ENCODE measurements at regions not wholly inside any gene's neighbourhood (a gene's known extent, or its start where the extent isn't known, plus 50 kb on each side); places are given as distances from the start of the nearest gene placed in this dataset.
"Not testable (repeated sequence)": the region's sequence is repeated elsewhere in the genome, so short reads cannot be mapped to it uniquely, and the experiment has no call there.

DNA sequence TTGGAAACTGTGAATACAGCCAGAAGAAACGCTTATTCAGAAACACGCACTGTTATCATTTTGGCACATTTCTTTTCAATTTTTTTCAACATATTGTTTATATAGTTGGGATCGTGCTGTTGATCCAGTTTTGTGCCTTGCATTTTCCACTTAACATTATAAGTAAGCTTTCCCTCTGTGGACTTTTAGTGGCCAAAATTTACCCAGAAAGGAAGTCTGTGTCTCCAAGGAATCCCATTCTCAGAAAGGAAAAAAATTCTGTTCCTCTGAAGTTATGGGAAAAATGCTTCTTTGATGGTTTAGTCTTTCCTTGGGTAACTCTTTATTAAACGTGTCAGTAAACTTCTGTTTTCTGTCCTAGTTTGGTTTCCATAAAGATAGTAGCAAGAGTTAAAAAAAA, 280.0 kb downstream of the REEP3 start:
- 87% methylated on average over 4 of the region's 4 CpGs for WGBS
- no peak for DNase-seq (ENCODE audit: low read depth in 6 of 9, low spot score in 9 of 9)
- Histone ChIP-seq H3K9me3 (ENCODE audit: control insufficient read depth in 2 of 2, insufficient read depth in 1 of 2, low read length in 1 of 2) (no peaks in the 10 kb centered on the region), H3K36me3 (ENCODE audit: control insufficient read depth in 2 of 2, insufficient read depth in 2 of 2, low read length in 1 of 2) (no peaks in the 10 kb centered on the region), H3K4me3 (ENCODE audit: low read length in 2 of 2) (no peak overlapping the region), H3K27me3 (ENCODE audit: control insufficient read depth in 2 of 2, insufficient read depth in 1 of 2, low read length in 1 of 2) (no peaks in the 10 kb centered on the region), H3K4me1 (ENCODE audit: control insufficient read depth in 2 of 2, insufficient read depth in 2 of 2, low read length in 2 of 2) (no peaks in the 10 kb centered on the region), H3K27ac (ENCODE audit: low read depth in 1 of 2, low read length in 1 of 2) (no peak overlapping the region)

GRCh38 chr10:63806330-63806729, 285.1 kb downstream of the REEP3 start:
- Histone ChIP-seq H3K27me3 (ENCODE audit: control insufficient read depth in 2 of 2, insufficient read depth in 1 of 2, low read length in 1 of 2) (no peaks in the 10 kb centered on the region), H3K4me3 (ENCODE audit: low read length in 2 of 2) (no peak overlapping the region), H3K4me1 (ENCODE audit: control insufficient read depth in 2 of 2, insufficient read depth in 2 of 2, low read length in 2 of 2) (no peaks in the 10 kb centered on the region), H3K27ac (ENCODE audit: low read depth in 1 of 2, low read length in 1 of 2) (no peak overlapping the region), H3K9me3 (ENCODE audit: control insufficient read depth in 2 of 2, insufficient read depth in 1 of 2, low read length in 1 of 2) (no peaks in the 10 kb centered on the region), H3K36me3 (ENCODE audit: control insufficient read depth in 2 of 2, insufficient read depth in 2 of 2, low read length in 1 of 2) (no peaks in the 10 kb centered on the region)
- 44% methylated on average over 2 of the region's 2 CpGs for WGBS
- DNase-seq (ENCODE audit: low read depth in 6 of 9, low spot score in 9 of 9) = no peak

GRCh38 chr10:63812501-63812900, 291.3 kb downstream of the REEP3 start:
- Histone ChIP-seq H3K27ac (ENCODE audit: low read depth in 1 of 2, low read length in 1 of 2) (no peak overlapping the region), H3K9me3 (ENCODE audit: control insufficient read depth in 2 of 2, insufficient read depth in 1 of 2, low read length in 1 of 2) (peaks cover 0 to 5% of the 10 kb centered on the region in 2 donors), H3K4me3 (ENCODE audit: low read length in 2 of 2) (no peak overlapping the region), H3K27me3 (ENCODE audit: control insufficient read depth in 2 of 2, insufficient read depth in 1 of 2, low read length in 1 of 2) (no peaks in the 10 kb centered on the region), H3K36me3 (ENCODE audit: control insufficient read depth in 2 of 2, insufficient read depth in 2 of 2, low read length in 1 of 2) (no peaks in the 10 kb centered on the region), H3K4me1 (ENCODE audit: control insufficient read depth in 2 of 2, insufficient read depth in 2 of 2, low read length in 2 of 2) (no peaks in the 10 kb centered on the region)
- no peak for DNase-seq (ENCODE audit: low read depth in 6 of 9, low spot score in 9 of 9)
- WGBS = 44% methylated on average over 2 of the region's 2 CpGs

GRCh38 chr10:63819753-63820329, 298.6 kb downstream of the REEP3 start:
- DNase-seq (ENCODE audit: low read depth in 6 of 9, low spot score in 9 of 9) = peak in 4 of 9 donors; percentile 9 to 15 (median 10)
- Histone ChIP-seq H3K4me1 (ENCODE audit: control insufficient read depth in 2 of 2, insufficient read depth in 2 of 2, low read length in 2 of 2) (no peaks in the 10 kb centered on the region), H3K36me3 (ENCODE audit: control insufficient read depth in 2 of 2, insufficient read depth in 2 of 2, low read length in 1 of 2) (no peaks in the 10 kb centered on the region), H3K4me3 (ENCODE audit: low read length in 2 of 2) (no peak overlapping the region), H3K27ac (ENCODE audit: low read depth in 1 of 2, low read length in 1 of 2) (no peak overlapping the region), H3K9me3 (ENCODE audit: control insufficient read depth in 2 of 2, insufficient read depth in 1 of 2, low read length in 1 of 2) (peaks cover 0 to 5% of the 10 kb centered on the region in 2 donors), H3K27me3 (ENCODE audit: control insufficient read depth in 2 of 2, insufficient read depth in 1 of 2, low read length in 1 of 2) (no peaks in the 10 kb centered on the region)
- 4% methylated on average over 3 of the region's 3 CpGs for WGBS

GRCh38 chr10:63822496-63822895, 301.3 kb downstream of the REEP3 start:
- Histone ChIP-seq H3K27ac (ENCODE audit: low read depth in 1 of 2, low read length in 1 of 2) (no peak overlapping the region), H3K27me3 (ENCODE audit: control insufficient read depth in 2 of 2, insufficient read depth in 1 of 2, low read length in 1 of 2) (no peaks in the 10 kb centered on the region), H3K36me3 (ENCODE audit: control insufficient read depth in 2 of 2, insufficient read depth in 2 of 2, low read length in 1 of 2) (no peaks in the 10 kb centered on the region), H3K4me3 (ENCODE audit: low read length in 2 of 2) (no peak overlapping the region), H3K9me3 (ENCODE audit: control insufficient read depth in 2 of 2, insufficient read depth in 1 of 2, low read length in 1 of 2) (no peaks in the 10 kb centered on the region), H3K4me1 (ENCODE audit: control insufficient read depth in 2 of 2, insufficient read depth in 2 of 2, low read length in 2 of 2) (no peaks in the 10 kb centered on the region)
- WGBS = 80% methylated on average over 5 of the region's 5 CpGs
- no peak for DNase-seq (ENCODE audit: low read depth in 6 of 9, low spot score in 9 of 9)

DNA sequence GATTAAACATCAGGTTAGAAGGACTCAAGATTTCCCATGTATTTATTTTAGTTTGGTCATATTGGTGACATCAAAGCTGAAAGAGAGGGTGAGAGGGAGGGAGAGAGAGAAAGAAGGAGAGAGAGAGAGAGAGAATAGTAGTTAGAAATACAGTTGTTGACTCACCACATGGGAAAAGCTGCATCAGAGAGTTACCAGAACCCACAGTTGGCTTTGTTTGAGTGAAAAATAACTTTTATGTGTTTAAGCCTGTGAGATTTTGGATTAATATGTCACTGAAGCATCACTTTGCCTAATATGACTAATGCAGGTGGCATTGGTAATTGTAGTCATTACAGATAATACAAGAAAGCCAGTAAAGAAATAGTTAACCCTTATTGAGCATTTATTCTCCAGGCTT, 303.9 kb downstream of the REEP3 start:
- Histone ChIP-seq H3K9me3 (ENCODE audit: control insufficient read depth in 2 of 2, insufficient read depth in 1 of 2, low read length in 1 of 2) (no peaks in the 10 kb centered on the region), H3K4me1 (ENCODE audit: control insufficient read depth in 2 of 2, insufficient read depth in 2 of 2, low read length in 2 of 2) (no peaks in the 10 kb centered on the region), H3K27ac (ENCODE audit: low read depth in 1 of 2, low read length in 1 of 2) (no peak overlapping the region), H3K4me3 (ENCODE audit: low read length in 2 of 2) (no peak overlapping the region), H3K36me3 (ENCODE audit: control insufficient read depth in 2 of 2, insufficient read depth in 2 of 2, low read length in 1 of 2) (no peaks in the 10 kb centered on the region), H3K27me3 (ENCODE audit: control insufficient read depth in 2 of 2, insufficient read depth in 1 of 2, low read length in 1 of 2) (no peaks in the 10 kb centered on the region)
- DNase-seq (ENCODE audit: low read depth in 6 of 9, low spot score in 9 of 9) = no peak

DNA sequence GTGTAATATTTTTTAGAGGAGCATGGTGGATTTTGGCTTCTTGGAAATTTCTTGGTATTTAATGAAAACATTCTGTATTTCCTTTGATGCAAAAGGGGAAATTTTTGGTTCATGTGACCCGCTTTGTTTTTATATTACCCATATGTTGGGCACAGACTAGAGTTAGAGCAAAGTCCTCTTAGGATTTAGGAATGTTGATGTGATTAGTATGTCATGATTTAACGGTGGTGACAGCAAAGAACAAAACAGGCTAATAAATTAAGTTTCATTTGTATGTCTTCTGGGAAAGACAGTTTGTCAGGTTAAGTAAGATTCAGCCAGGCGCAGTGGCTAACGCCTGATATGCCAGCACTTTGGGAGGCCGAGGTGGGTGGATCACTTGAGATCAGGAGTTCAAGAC, 304.6 kb downstream of the REEP3 start:
- WGBS = 96% methylated on average over 5 of the region's 5 CpGs
- Histone ChIP-seq H3K27ac (ENCODE audit: low read depth in 1 of 2, low read length in 1 of 2) (no peak overlapping the region), H3K27me3 (ENCODE audit: control insufficient read depth in 2 of 2, insufficient read depth in 1 of 2, low read length in 1 of 2) (no peaks in the 10 kb centered on the region), H3K4me3 (ENCODE audit: low read length in 2 of 2) (no peak overlapping the region), H3K9me3 (ENCODE audit: control insufficient read depth in 2 of 2, insufficient read depth in 1 of 2, low read length in 1 of 2) (no peaks in the 10 kb centered on the region), H3K36me3 (ENCODE audit: control insufficient read depth in 2 of 2, insufficient read depth in 2 of 2, low read length in 1 of 2) (no peaks in the 10 kb centered on the region), H3K4me1 (ENCODE audit: control insufficient read depth in 2 of 2, insufficient read depth in 2 of 2, low read length in 2 of 2) (no peaks in the 10 kb centered on the region)
- no peak for DNase-seq (ENCODE audit: low read depth in 6 of 9, low spot score in 9 of 9)

DNA sequence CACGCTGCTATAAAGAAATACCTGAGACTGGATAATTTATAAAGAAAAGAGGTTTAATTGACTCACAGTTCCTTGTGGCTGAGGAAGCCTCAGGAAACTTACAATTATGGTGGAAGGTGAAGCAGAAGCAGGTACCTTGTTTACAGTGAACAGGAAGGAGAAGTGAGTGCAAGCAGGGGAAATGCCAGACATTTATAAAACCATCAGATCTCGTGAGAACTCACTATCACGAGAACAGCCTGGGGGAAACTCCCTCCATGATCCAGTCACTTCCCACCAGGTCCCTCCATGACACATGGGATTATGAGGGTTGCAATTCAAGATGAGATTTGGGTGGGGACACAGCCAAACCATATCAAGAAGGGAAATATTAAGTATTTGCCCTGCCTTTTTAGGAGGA, 305.8 kb downstream of the REEP3 start:
- not testable (repeated sequence) for H3K4me3 ChIP-seq (ENCODE audit: low read length in 2 of 2); H3K27ac ChIP-seq (ENCODE audit: low read depth in 1 of 2, low read length in 1 of 2); H3K27me3 ChIP-seq (ENCODE audit: control insufficient read depth in 2 of 2, insufficient read depth in 1 of 2, low read length in 1 of 2); H3K9me3 ChIP-seq (ENCODE audit: control insufficient read depth in 2 of 2, insufficient read depth in 1 of 2, low read length in 1 of 2); DNase-seq (ENCODE audit: low read depth in 6 of 9, low spot score in 9 of 9); H3K4me1 ChIP-seq (ENCODE audit: control insufficient read depth in 2 of 2, insufficient read depth in 2 of 2, low read length in 2 of 2); H3K36me3 ChIP-seq (ENCODE audit: control insufficient read depth in 2 of 2, insufficient read depth in 2 of 2, low read length in 1 of 2)
- WGBS = 52% methylated on average over 3 of the region's 3 CpGs

DNA sequence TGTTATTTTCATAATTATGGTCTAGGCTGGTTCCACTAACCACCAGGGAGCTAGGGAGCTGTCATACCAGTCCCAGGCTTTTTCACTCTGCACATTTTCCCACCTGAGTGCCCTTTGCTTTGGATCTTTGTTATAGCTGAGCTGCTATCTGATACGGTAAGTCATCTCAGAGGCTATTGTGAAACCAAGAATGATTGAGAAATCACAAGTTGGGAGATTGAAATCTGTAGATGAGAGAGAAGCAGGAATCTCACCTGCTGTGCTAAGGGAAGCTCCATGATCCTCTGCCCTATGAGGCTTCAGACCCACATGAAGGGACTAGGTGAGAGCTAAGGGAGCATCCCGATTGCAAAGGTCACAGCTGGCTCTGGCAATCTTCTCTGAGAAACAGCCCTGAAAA, 307.8 kb downstream of the REEP3 start:
- H3K36me3 ChIP-seq (ENCODE audit: control insufficient read depth in 2 of 2, insufficient read depth in 2 of 2, low read length in 1 of 2) = no peaks in the 10 kb centered on the region
- no peaks in the 10 kb centered on the region for H3K4me1 ChIP-seq (ENCODE audit: control insufficient read depth in 2 of 2, insufficient read depth in 2 of 2, low read length in 2 of 2)
- 78% methylated on average over 2 of the region's 2 CpGs for WGBS
- H3K4me3 ChIP-seq (ENCODE audit: low read length in 2 of 2) = no peak overlapping the region
- H3K27ac ChIP-seq (ENCODE audit: low read depth in 1 of 2, low read length in 1 of 2) = no peak overlapping the region
- no peak for DNase-seq (ENCODE audit: low read depth in 6 of 9, low spot score in 9 of 9)
- no peaks in the 10 kb centered on the region for H3K9me3 ChIP-seq (ENCODE audit: control insufficient read depth in 2 of 2, insufficient read depth in 1 of 2, low read length in 1 of 2)
- H3K27me3 ChIP-seq (ENCODE audit: control insufficient read depth in 2 of 2, insufficient read depth in 1 of 2, low read length in 1 of 2) = no peaks in the 10 kb centered on the region

All from thymus (tissue), 11 donors.